PC-9 (cell line): ENCODE measurements at regions not wholly inside any gene's neighbourhood (a gene's known extent, or its start where the extent isn't known, plus 50 kb on each side); places are given as distances from the start of the nearest gene placed in this dataset.

Experiments
- BruUV-seq: library from RNA; stranded (reverse); fragments of 400-500 nt; replicated peaks from 2 replicates; lab custom pipeline; 2021; lab: Mats Ljungman, UMichigan
- CTCF ChIA-PET: fragments of 300-600 bp; sonication (Branson Sonifier 250); formaldehyde crosslinking; loops from one replicate; lab custom pipeline; 2022; ENCODE audit warnings: antibody characterized with exemption; lab: Charles Lee
- POLR2A ChIA-PET: fragments of 300-600 bp; sonication (Branson Sonifier 250); formaldehyde crosslinking; loops from one replicate; lab custom pipeline; 2022; ENCODE audit warnings: antibody characterized with exemption; ENCODE audit not compliant: unreplicated experiment; lab: Charles Lee
- DNase-seq, 2 experiments: peaks; one replicate each; pipeline versions ENCODE4 v3.0.0 to v3.0.0-alpha.2; 2015 to 2022; ENCODE audit warnings: mixed read lengths in 1 of 2
- H2AFZ ChIP-seq: fragments of 200-600 bp; sonication (generic); 2 replicates; pipeline ENCODE4 v1.8.1; 2017; ENCODE audit warnings: antibody characterized with exemption
- H3F3A ChIP-seq: fragments of 200-600 bp; sonication (generic); 2 replicates; pipeline ENCODE4 v1.8.1; 2017; ENCODE audit warnings: antibody characterized with exemption, mild to moderate bottlenecking, low read depth; ENCODE audit not compliant: insufficient read depth
- H3K27ac ChIP-seq: fragments of 200-600 bp; sonication (generic); 2 replicates; pipeline ENCODE4 v1.6.1; 2016; ENCODE audit warnings: mixed run types
- H3K27me3 ChIP-seq: fragments of 200-600 bp; sonication (generic); 2 replicates; pipeline ENCODE4 v1.6.1; 2016; ENCODE audit warnings: low read depth, mixed run types; ENCODE audit not compliant: insufficient read depth
- H3K36me3 ChIP-seq: fragments of 200-600 bp; sonication (generic); 2 replicates; pipeline ENCODE4 v1.6.1; 2016; ENCODE audit warnings: low read depth, mixed run types
- H3K4me1 ChIP-seq: fragments of 200-600 bp; sonication (generic); replicated peaks from 2 replicates; pipeline ENCODE4 v1.6.1; 2016; ENCODE audit warnings: mixed run types; ENCODE audit not compliant: insufficient read depth
- H3K4me2 ChIP-seq: fragments of 200-600 bp; sonication (generic); 2 replicates; pipeline ENCODE4 v1.6.1; 2017; ENCODE audit warnings: mixed run types
- H3K4me3 ChIP-seq: fragments of 200-600 bp; sonication (generic); 2 replicates; pipeline ENCODE4 v1.6.1; 2016; ENCODE audit warnings: mixed run types
- H3K79me2 ChIP-seq: fragments of 200-600 bp; sonication (generic); 2 replicates; pipeline ENCODE4 v1.6.1; 2017; ENCODE audit warnings: low read depth, mixed run types
- H3K9me2 ChIP-seq: fragments of 200-600 bp; sonication (generic); 2 replicates; pipeline ENCODE4 v1.8.1; 2017; ENCODE audit warnings: mild to moderate bottlenecking; ENCODE audit not compliant: insufficient read depth
- H3K9me3 ChIP-seq: fragments of 200-600 bp; sonication (generic); 2 replicates; pipeline ENCODE4 v1.8.1; 2016; ENCODE audit warnings: low read depth; ENCODE audit not compliant: insufficient read depth
- H4K20me1 ChIP-seq: fragments of 200-600 bp; sonication (generic); 2 replicates; pipeline ENCODE4 v1.8.1; 2017; ENCODE audit not compliant: insufficient read depth
- EZH2 ChIP-seq: fragments of 200-600 bp; sonication (generic); IDR thresholded peaks from 2 replicates; pipeline ENCODE4 v1.8.0; 2017; ENCODE audit warnings: antibody characterized with exemption, low read depth
- intact Hi-C: fragments of 100-400 bp; cut with micrococcal nuclease; formaldehyde crosslinking; loops from one replicate; pipeline ENCODE4 v1.10.0; 2022; ENCODE audit not compliant: unreplicated experiment
- TF ChIP-seq, protein P1 (sequence below): fragments of 200-600 bp; sonication (generic); conservative IDR thresholded peaks from 2 replicates; pipeline ENCODE4 v1.6.1; 2017; ENCODE audit warnings: mixed run types, antibody characterized with exemption, mild to moderate bottlenecking, moderate library complexity

DNA sequence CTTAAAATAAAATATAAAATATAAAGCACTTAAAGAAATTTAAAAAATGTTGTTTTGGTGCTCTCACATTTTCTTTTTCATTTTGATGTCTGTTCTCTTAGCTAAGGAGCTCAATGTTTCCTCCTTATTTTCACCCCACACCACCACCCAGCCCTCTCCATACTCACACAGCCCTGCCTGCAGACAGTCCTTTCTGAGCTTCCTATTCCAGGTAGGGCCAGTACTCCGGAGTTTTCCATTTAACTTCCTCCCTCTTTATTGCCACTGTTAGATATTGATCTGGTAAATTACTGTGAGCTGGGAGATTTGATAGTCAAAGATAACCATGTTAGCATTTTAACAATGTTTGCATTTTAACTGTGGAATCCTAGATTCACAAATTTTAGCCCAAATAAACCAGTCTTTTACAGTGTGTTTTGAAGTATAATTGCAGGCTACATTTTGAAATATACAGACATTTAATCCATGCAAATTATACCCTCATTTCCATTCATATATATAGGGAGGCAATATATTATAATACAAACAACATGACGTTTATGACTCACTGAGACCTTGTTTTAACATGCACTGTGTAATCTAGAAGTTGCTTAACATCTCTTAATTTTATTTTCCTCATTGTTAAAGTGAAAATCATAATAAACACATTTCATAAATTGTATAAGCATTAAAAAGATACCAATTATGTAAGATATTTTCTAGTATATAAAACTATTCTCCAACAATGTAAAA lies 927.1 kb downstream of the NR2F1-AS1 start:
- no peaks in the 10 kb centered on the region for H3K36me3 ChIP-seq
- H3K4me3 ChIP-seq: no peak overlapping the region
- no peaks in the 10 kb centered on the region for H4K20me1 ChIP-seq
- H3K9me3 ChIP-seq: no peaks in the 10 kb centered on the region
- DNase-seq: no peak
- no peak for TF ChIP-seq EZH2
- TF ChIP-seq, protein P1, sequence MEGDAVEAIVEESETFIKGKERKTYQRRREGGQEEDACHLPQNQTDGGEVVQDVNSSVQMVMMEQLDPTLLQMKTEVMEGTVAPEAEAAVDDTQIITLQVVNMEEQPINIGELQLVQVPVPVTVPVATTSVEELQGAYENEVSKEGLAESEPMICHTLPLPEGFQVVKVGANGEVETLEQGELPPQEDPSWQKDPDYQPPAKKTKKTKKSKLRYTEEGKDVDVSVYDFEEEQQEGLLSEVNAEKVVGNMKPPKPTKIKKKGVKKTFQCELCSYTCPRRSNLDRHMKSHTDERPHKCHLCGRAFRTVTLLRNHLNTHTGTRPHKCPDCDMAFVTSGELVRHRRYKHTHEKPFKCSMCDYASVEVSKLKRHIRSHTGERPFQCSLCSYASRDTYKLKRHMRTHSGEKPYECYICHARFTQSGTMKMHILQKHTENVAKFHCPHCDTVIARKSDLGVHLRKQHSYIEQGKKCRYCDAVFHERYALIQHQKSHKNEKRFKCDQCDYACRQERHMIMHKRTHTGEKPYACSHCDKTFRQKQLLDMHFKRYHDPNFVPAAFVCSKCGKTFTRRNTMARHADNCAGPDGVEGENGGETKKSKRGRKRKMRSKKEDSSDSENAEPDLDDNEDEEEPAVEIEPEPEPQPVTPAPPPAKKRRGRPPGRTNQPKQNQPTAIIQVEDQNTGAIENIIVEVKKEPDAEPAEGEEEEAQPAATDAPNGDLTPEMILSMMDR: no peak
- intact Hi-C loops: no loop called here
- no peaks in the 10 kb centered on the region for H3F3A ChIP-seq
- CTCF ChIA-PET: no interaction called here
- no peaks in the 10 kb centered on the region for H3K4me1 ChIP-seq
- H3K27me3 ChIP-seq: no peaks in the 10 kb centered on the region
- POLR2A ChIA-PET: no interaction called here
- no peak overlapping the region for H3K27ac ChIP-seq
- no peaks in the 10 kb centered on the region for H3K79me2 ChIP-seq
- no peak overlapping the region for H2AFZ ChIP-seq
- H3K4me2 ChIP-seq: no peak overlapping the region
- BruUV-seq: no TSS peak
- H3K9me2 ChIP-seq: no peaks in the 10 kb centered on the region

DNA sequence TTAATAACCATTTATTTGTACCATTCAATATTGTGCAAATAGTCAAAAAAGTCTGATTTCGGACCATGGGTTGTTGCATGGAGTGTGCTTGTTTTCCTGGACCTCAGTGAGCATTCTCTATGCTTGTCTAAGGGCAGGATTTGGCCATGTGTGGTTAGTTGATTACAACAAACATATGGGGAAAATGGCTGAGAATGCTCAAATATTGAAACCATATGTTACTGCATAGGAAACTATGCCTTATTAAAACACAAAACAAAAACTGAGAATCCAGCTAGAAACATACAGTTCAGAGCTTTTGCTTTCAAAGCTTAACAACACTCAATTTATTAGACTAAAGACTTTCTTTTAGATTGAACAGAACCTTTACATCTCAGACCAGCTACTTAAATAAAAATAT lies 928.3 kb downstream of the NR2F1-AS1 start:
- H4K20me1 ChIP-seq: no peaks in the 10 kb centered on the region
- no TSS peak for BruUV-seq
- POLR2A ChIA-PET: no interaction called here

DNA sequence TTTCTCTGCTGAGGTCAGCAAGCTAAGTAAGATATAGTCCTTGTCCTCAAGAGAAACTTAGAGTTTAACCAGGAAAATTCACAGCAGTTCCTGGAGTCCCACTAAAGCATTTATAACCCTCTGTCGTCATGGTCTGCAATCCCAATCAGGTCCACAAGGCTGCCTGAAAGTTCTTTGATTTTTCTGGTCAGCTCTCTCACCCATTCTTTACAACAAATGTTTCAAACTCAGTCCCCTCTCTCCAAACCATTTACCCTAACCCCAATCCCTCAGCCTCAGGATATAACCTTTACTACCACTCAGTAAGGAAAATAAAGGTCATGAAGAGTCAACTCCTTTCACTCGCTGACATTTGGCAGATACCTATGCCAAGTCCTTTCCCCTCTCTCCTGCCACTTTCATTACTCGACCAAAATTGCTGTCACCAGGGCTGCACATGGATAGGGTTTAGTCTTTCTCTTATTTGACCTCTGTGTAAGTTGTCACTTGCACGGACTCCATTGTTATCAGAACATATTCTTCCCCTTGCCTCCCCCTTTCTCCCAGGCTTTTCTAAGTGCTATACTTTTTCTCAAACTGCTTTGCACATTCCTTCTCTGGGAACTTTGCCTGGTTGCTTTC lies 936.6 kb downstream of the NR2F1-AS1 start:
- Histone ChIP-seq H3K4me3 (no peak overlapping the region), H3K4me2 (no peak overlapping the region), H2AFZ (no peak overlapping the region), H3K27ac (no peak overlapping the region), H4K20me1 (no peaks in the 10 kb centered on the region), H3K9me2 (no peaks in the 10 kb centered on the region), H3K9me3 (no peaks in the 10 kb centered on the region), H3K27me3 (no peaks in the 10 kb centered on the region), H3K4me1 (peaks cover 16% of the 10 kb centered on the region), H3K36me3 (no peaks in the 10 kb centered on the region), H3F3A (no peaks in the 10 kb centered on the region), H3K79me2 (no peaks in the 10 kb centered on the region)
- ChIA-PET POLR2A (no interaction called here), CTCF (no interaction called here)
- BruUV-seq: no TSS peak
- no peak for TF ChIP-seq EZH2
- TF ChIP-seq, protein P1: no peak
- DNase-seq: no peak
- intact Hi-C loops: no loop called here

More for the DNA sequence above, 928.3 kb downstream of the NR2F1-AS1 start:
- TF ChIP-seq EZH2: no peak
- TF ChIP-seq, protein P1: no peak
- H3K79me2 ChIP-seq: no peaks in the 10 kb centered on the region
- H2AFZ ChIP-seq: no peak overlapping the region
- CTCF ChIA-PET: no interaction called here
- no peaks in the 10 kb centered on the region for H3K9me2 ChIP-seq
- no peak overlapping the region for H3K27ac ChIP-seq
- no peaks in the 10 kb centered on the region for H3K9me3 ChIP-seq
- no peak for DNase-seq
- no peaks in the 10 kb centered on the region for H3F3A ChIP-seq
- H3K4me3 ChIP-seq: no peak overlapping the region
- no peaks in the 10 kb centered on the region for H3K4me1 ChIP-seq
- no peaks in the 10 kb centered on the region for H3K36me3 ChIP-seq
- no peak overlapping the region for H3K4me2 ChIP-seq
- intact Hi-C loops: no loop called here
- H3K27me3 ChIP-seq: no peaks in the 10 kb centered on the region
